ENCODE measurements at regions not wholly inside any gene's neighbourhood (a gene's known extent, or its start where the extent isn't known, plus 50 kb on each side); places are given as distances from the start of the nearest gene placed in this dataset.

- no peak for TF ChIP-seq CTCF (IDR thresholded peaks at IDR 0.05)
- TF ChIP-seq POLR2A (IDR thresholded peaks at IDR 0.05) = no peak
Measured at GRCh38 chr3:109863701-109864100, 526.4 kb upstream of the DPPA4 start.

Measured in uterus (tissue), 2 donors.